HCT116 (cell line): ENCODE measurements at regions not wholly inside any gene's neighbourhood (a gene's known extent, or its start where the extent isn't known, plus 50 kb on each side); places are given as distances from the start of the nearest gene placed in this dataset.

Experiments
- ATAC-seq: fragments of 200-7000 bp; cut with Tn5 transposase; 2 replicates; pipeline ENCODE4 v1.9.1; 2020; ENCODE audit warnings: mild to moderate bottlenecking, moderate library complexity
- BruUV-seq: library from RNA; stranded (reverse); fragments of 400-500 nt; replicated peaks from 2 replicates; lab custom pipeline; 2021; lab: Mats Ljungman, UMichigan
- CTCF ChIA-PET: fragments of 300-600 bp; sonication (Branson Sonifier 250); formaldehyde crosslinking; loops from one replicate; lab custom pipeline; 2021; ENCODE audit warnings: antibody characterized with exemption; lab: Charles Lee
- POLR2A ChIA-PET: fragments of 300-600, 350-600 bp; sonication (Branson Sonifier 250); formaldehyde crosslinking; loops from one replicate; lab custom pipeline; 2021; ENCODE audit warnings: antibody characterized with exemption; lab: Charles Lee
- RAD21 ChIA-PET, 2 experiments: fragments of 300-600 bp; sonication (Branson Sonifier 250); formaldehyde crosslinking; loops; one replicate each; lab custom pipeline; 2023; ENCODE audit warnings: low total read pairs in 2 of 2; ENCODE audit not compliant: uncharacterized antibody in 2 of 2, unreplicated experiment in 2 of 2, low non-redundant PET in 1 of 2; lab: Charles Lee
- DNase-seq: peaks from one replicate; pipeline ENCODE4 v3.0.0-alpha.2; 2010; ENCODE audit warnings: low read depth, low spot score
- H2AFZ ChIP-seq: fragments of 200-600 bp; shearing (Covaris generic), sonication (generic); 2 replicates; pipeline ENCODE4 v1.6.1; 2017; ENCODE audit warnings: low read depth, mixed run types, mixed read lengths, antibody characterized with exemption, low read length; ENCODE audit not compliant: poor library complexity, severe bottlenecking
- H3K27ac ChIP-seq: 2 replicates; pipeline ENCODE4 v1.5.1; 2012; ENCODE audit warnings: low read depth, low read length
- H3K27me3 ChIP-seq: fragments of 200-600 bp; sonication (generic); 2 replicates; pipeline ENCODE4 v1.6.1; 2016; ENCODE audit warnings: mixed run types, low read length, mixed read lengths; ENCODE audit not compliant: insufficient read depth
- H3K36me3 ChIP-seq, 2 experiments: fragments of 200-500 bp in 1 of 2; fragments of 200-600 bp in 1 of 2; sonication (Bioruptor generic) in 1 of 2; sonication (generic) in 1 of 2; 2 replicates each; pipeline versions ENCODE4 v1.5.1 to v1.6.1; 2014 to 2016; ENCODE audit warnings: low read length in 2 of 2, inconsistent platforms in 1 of 2, mixed read lengths in 1 of 2, mixed run types in 1 of 2; ENCODE audit not compliant: insufficient read depth in 2 of 2, control insufficient read depth in 1 of 2
- H3K4me1 ChIP-seq, 2 experiments: fragments of 200-600 bp in 1 of 2; sonication (generic) in 1 of 2; 2 replicates each; pipeline versions ENCODE4 v1.5.1 to v1.6.1; 2012 to 2017; ENCODE audit warnings: low read length in 2 of 2, inconsistent platforms in 1 of 2, mild to moderate bottlenecking in 1 of 2, mixed read lengths in 1 of 2, mixed run types in 1 of 2, moderate library complexity in 1 of 2; ENCODE audit not compliant: insufficient read depth in 2 of 2, control insufficient read depth in 1 of 2
- H3K4me2 ChIP-seq: fragments of 200-600 bp; sonication (generic); 2 replicates; pipeline ENCODE4 v1.6.1; 2017; ENCODE audit warnings: mixed run types, low read length, mixed read lengths
- H3K4me3 ChIP-seq, 2 experiments: fragments of 200-600 bp in 1 of 2; sonication (generic) in 1 of 2; replicated peaks in 1 of 2; 2 replicates each; pipeline ENCODE4 v1.5.1; 2011 to 2016; ENCODE audit warnings: low read length in 2 of 2, control low read depth in 1 of 2, low read depth in 1 of 2, mild to moderate bottlenecking in 1 of 2, mixed read lengths in 1 of 2, mixed run types in 1 of 2
- H3K79me2 ChIP-seq: fragments of 200-600 bp; sonication (generic); 2 replicates; pipeline ENCODE4 v1.6.1; 2017; ENCODE audit warnings: mild to moderate bottlenecking, mixed run types, low read length, moderate library complexity, mixed read lengths; ENCODE audit not compliant: insufficient read depth
- H3K9ac ChIP-seq: fragments of 200-600 bp; sonication (generic); 2 replicates; pipeline ENCODE4 v1.6.1; 2016; ENCODE audit warnings: low read length, mixed read lengths
- H3K9me2 ChIP-seq: fragments of 200-600 bp; sonication (generic), shearing (Covaris generic); 2 replicates; pipeline ENCODE4 v1.6.1; 2017; ENCODE audit warnings: mixed run types, mild to moderate bottlenecking, moderate library complexity; ENCODE audit not compliant: insufficient read depth
- H3K9me3 ChIP-seq, 2 experiments: fragments of 200-500 bp in 1 of 2; fragments of 200-600 bp in 1 of 2; sonication (Bioruptor generic) in 1 of 2; sonication (generic) in 1 of 2; 2 replicates each; pipeline ENCODE4 v1.6.1; 2014 to 2017; ENCODE audit warnings: low read length in 2 of 2, mixed read lengths in 2 of 2, inconsistent platforms in 1 of 2, low read depth in 1 of 2, mild to moderate bottlenecking in 1 of 2, mixed run types in 1 of 2, moderate library complexity in 1 of 2; ENCODE audit not compliant: control insufficient read depth in 1 of 2, insufficient read depth in 1 of 2
- H4K20me1 ChIP-seq: fragments of 200-600 bp; sonication (generic), shearing (Covaris generic); 2 replicates; pipeline ENCODE4 v1.6.1; 2017; ENCODE audit warnings: mixed run types, mild to moderate bottlenecking, moderate library complexity; ENCODE audit not compliant: insufficient read depth
- CBX3 ChIP-seq: IDR thresholded peaks from 2 replicates; pipeline ENCODE4 v1.6.1; 2012; ENCODE audit warnings: low read depth
- CEBPB ChIP-seq: IDR thresholded peaks from 2 replicates; pipeline ENCODE4 v1.6.1; 2012; ENCODE audit warnings: low read depth
- ELF1 ChIP-seq: IDR thresholded peaks from 2 replicates; pipeline ENCODE4 v1.6.1; 2012; ENCODE audit warnings: low read depth, borderline replicate concordance
- EZH2 ChIP-seq: fragments of 200-600 bp; sonication (generic); IDR thresholded peaks from 2 replicates; pipeline ENCODE4 v1.6.1; 2017; ENCODE audit warnings: antibody characterized with exemption, mixed run types
- POLR2A ChIP-seq: IDR thresholded peaks from 2 replicates; pipeline ENCODE4 v1.7.0; 2011; ENCODE audit warnings: borderline replicate concordance; ENCODE audit not compliant: insufficient read depth, insufficient read length; ENCODE audit errors: extremely low read depth
- RAD21 ChIP-seq: IDR thresholded peaks from 2 replicates; pipeline ENCODE4 v1.6.1; 2012; ENCODE audit warnings: low read depth, mild to moderate bottlenecking
- SIN3A ChIP-seq: IDR thresholded peaks from 2 replicates; pipeline ENCODE4 v1.6.1; 2012; ENCODE audit warnings: low read depth
- TCF7L2 ChIP-seq: IDR thresholded peaks from 2 replicates; pipeline ENCODE4 v1.7.0; 2011; ENCODE audit warnings: borderline replicate concordance, inconsistent platforms; ENCODE audit not compliant: insufficient read depth, insufficient read length; ENCODE audit errors: extremely low read depth
- YY1 ChIP-seq: IDR thresholded peaks from 2 replicates; pipeline ENCODE4 v1.6.1; 2011; ENCODE audit warnings: low read length, low read depth, moderate library complexity, mild to moderate bottlenecking; ENCODE audit not compliant: insufficient replicate concordance; ENCODE audit errors: extremely low read depth
- ZFX ChIP-seq: fragments of 450-650 bp; IDR thresholded peaks from 2 replicates; pipeline ENCODE4 v1.6.1; 2017
- intact Hi-C: fragments of 100-400 bp; cut with micrococcal nuclease; formaldehyde crosslinking; loops from 2 replicates; pipeline ENCODE4 v1.10.0; 2022

- Histone ChIP-seq H3K4me3 (no peak overlapping the region), H3K27me3 (no peaks in the 10 kb centered on the region), H3K4me2 (no peak overlapping the region), H3K9ac (no peak overlapping the region), H4K20me1 (no peaks in the 10 kb centered on the region), H3K79me2 (no peaks in the 10 kb centered on the region), H2AFZ (no peak overlapping the region), H3K9me2 (0 out of 2 replicates have a peak, but pooled peaks cover 4% of the 10 kb centered on the region), H3K36me3 (no peaks in the 10 kb centered on the region), H3K4me1 (no peaks in the 10 kb centered on the region), H3K27ac (no peak overlapping the region), H3K9me3 (no peaks in the 10 kb centered on the region)
- DNase-seq = no peak
- ChIA-PET CTCF (no interaction called here), RAD21 (no interaction called here), POLR2A (no interaction called here)
- no peak for ATAC-seq
- no TSS peak for BruUV-seq
- TF ChIP-seq SIN3A = no peak
- TF ChIP-seq ELF1 = no peak
- TF ChIP-seq EZH2 = no peak
- TF ChIP-seq CBX3 = no peak
- no peak for TF ChIP-seq CEBPB
- no peak for TF ChIP-seq POLR2A
- no peak for TF ChIP-seq YY1
- TF ChIP-seq TCF7L2 = no peak
- TF ChIP-seq ZFX = no peak
- intact Hi-C loops = no loop called here
Measured at GRCh38 chr4:124061413-124061812, 651.1 kb downstream of the ANKRD50 start.

- no peak overlapping the region for H3K4me2 ChIP-seq
- ATAC-seq (no peak), DNase-seq (no peak)
- no peaks in the 10 kb centered on the region for H3K4me1 ChIP-seq
- H4K20me1 ChIP-seq = no peaks in the 10 kb centered on the region
- intact Hi-C loops = no loop called here
- ChIA-PET POLR2A (no interaction called here), RAD21 (no interaction called here), CTCF (no interaction called here)
- no TSS peak for BruUV-seq
- no peaks in the 10 kb centered on the region for H3K27me3 ChIP-seq
- H3K79me2 ChIP-seq = no peaks in the 10 kb centered on the region
- no peak overlapping the region for H3K27ac ChIP-seq
- H2AFZ ChIP-seq = no peak overlapping the region
- H3K9me2 ChIP-seq = peaks cover 4% of the 10 kb centered on the region; the same call in 1 of the 2 replicates
- H3K4me3 ChIP-seq = no peak overlapping the region
- peaks cover 0 to 2% of the 10 kb centered on the region in 2 experiments; a peak in 1 of 4 replicates for H3K9me3 ChIP-seq
- no peak for TF ChIP-seq YY1
- no peak for TF ChIP-seq RAD21
- no peak for TF ChIP-seq SIN3A
- H3K9ac ChIP-seq = no peak overlapping the region
- no peaks in the 10 kb centered on the region for H3K36me3 ChIP-seq
Measured at GRCh38 chr4:124065422-124065821, 647.1 kb downstream of the ANKRD50 start.
